Astrocyte of the spinal cord (primary cell): ENCODE measurements at regions not wholly inside any gene's neighbourhood (a gene's known extent, or its start where the extent isn't known, plus 50 kb on each side); places are given as distances from the start of the nearest gene placed in this dataset.

Experiments used
- DNase-seq: peaks from one replicate; pipeline ENCODE4 v3.0.0; 2011; ENCODE audit warnings: low read depth, low spot score
- H3K4me3 ChIP-seq: 2 replicates; pipeline ENCODE4 v1.5.1; 2011; ENCODE audit warnings: low read depth, mild to moderate bottlenecking, low read length, moderate library complexity
- CTCF ChIP-seq: IDR thresholded peaks from 2 replicates; pipeline ENCODE4 v1.5.1; 2012; ENCODE audit warnings: low read depth, mild to moderate bottlenecking, low read length, inconsistent platforms
- in situ Hi-C: cut with HindIII; loops from 2 replicates; pipeline ENCODE4 v1.10.0; 2017; ENCODE audit warnings: low sequenced_read_pairs

- no peak for DNase-seq
- TF ChIP-seq CTCF, result no peak
- in situ Hi-C loops, result no loop called here
- H3K4me3 ChIP-seq, result no peak overlapping the region
Measured at GRCh38 chr13:34258646-34259386, 440.9 kb downstream of the RFC3 start.

- H3K4me3 ChIP-seq, result no peak overlapping the region
- no peak for TF ChIP-seq CTCF
- in situ Hi-C loops, result no loop called here
- no peak for DNase-seq
Measured at GRCh38 chr13:34263681-34264080, 445.7 kb downstream of the RFC3 start.

- no peak overlapping the region for H3K4me3 ChIP-seq
- in situ Hi-C loops, result no loop called here
- TF ChIP-seq CTCF, result no peak
- no peak for DNase-seq
Measured at GRCh38 chr13:34265046-34265679, 447.2 kb downstream of the RFC3 start.

- no peak for DNase-seq
- H3K4me3 ChIP-seq, result no peak overlapping the region
- in situ Hi-C loops, result no loop called here
- TF ChIP-seq CTCF, result no peak
Measured at GRCh38 chr13:34276764-34277163, 458.8 kb downstream of the RFC3 start.

- DNase-seq, result no peak
- in situ Hi-C loops, result no loop called here
- no peak for TF ChIP-seq CTCF
- H3K4me3 ChIP-seq, result no peak overlapping the region
Measured at GRCh38 chr13:34277936-34278335, 460.0 kb downstream of the RFC3 start.

- in situ Hi-C loops, result no loop called here
- TF ChIP-seq CTCF, result no peak
Measured at GRCh38 chr13:34278780-34279179, 460.8 kb downstream of the RFC3 start.

More at GRCh38 chr13:34278780-34279179, 460.8 kb downstream of the RFC3 start:
- no peak for DNase-seq
- H3K4me3 ChIP-seq, result no peak overlapping the region
